ENCODE measurements at regions not wholly inside any gene's neighbourhood (a gene's known extent, or its start where the extent isn't known, plus 50 kb on each side); places are given as distances from the start of the nearest gene placed in this dataset.
"Not testable (repeated sequence)": the region's sequence is repeated elsewhere in the genome, so short reads cannot be mapped to it uniquely, and the experiment has no call there.

- DNase-seq = no peak
Measured at GRCh38 chrX:139198936-139199335, 331.6 kb upstream of the F9 start.

GRCh38 chrX:139196890-139197289 lies 333.6 kb upstream of the F9 start:
- no peak for DNase-seq

- DNase-seq = no peak
Measured at GRCh38 chrX:139194571-139195280, 335.8 kb upstream of the F9 start.

- DNase-seq = no peak
Measured at GRCh38 chrX:139192386-139192961, 338.1 kb upstream of the F9 start.

- DNase-seq = no peak
Measured at GRCh38 chrX:139191746-139192385, 338.7 kb upstream of the F9 start.

- no peak for DNase-seq
Measured at GRCh38 chrX:139191286-139191685, 339.3 kb upstream of the F9 start.

- DNase-seq = no peak
Measured at GRCh38 chrX:139187738-139188137, 342.8 kb upstream of the F9 start.

GRCh38 chrX:139186991-139187390 lies 343.5 kb upstream of the F9 start:
- no peak for DNase-seq

GRCh38 chrX:139179592-139179991 lies 350.9 kb upstream of the F9 start:
- no peak for DNase-seq

GRCh38 chrX:139178980-139179379 lies 351.6 kb upstream of the F9 start:
- no peak for DNase-seq

GRCh38 chrX:139172731-139173130 lies 357.8 kb upstream of the F9 start:
- DNase-seq = no peak

- DNase-seq = no peak
Measured at GRCh38 chrX:139170526-139171173, 359.9 kb upstream of the F9 start.

GRCh38 chrX:139167282-139167681 lies 363.3 kb upstream of the F9 start:
- DNase-seq = no peak

- DNase-seq = no peak
Measured at GRCh38 chrX:139158256-139158655, 372.3 kb upstream of the F9 start.

GRCh38 chrX:139156356-139156755 lies 374.2 kb upstream of the F9 start:
- DNase-seq = no peak

- not testable (repeated sequence) for DNase-seq
Measured at GRCh38 chrX:139146625-139147024, 383.9 kb upstream of the F9 start.

GRCh38 chrX:139141370-139141769 lies 389.2 kb upstream of the F9 start:
- no peak for DNase-seq

GRCh38 chrX:139134316-139134715 lies 396.2 kb upstream of the F9 start:
- DNase-seq = no peak

GRCh38 chrX:139126493-139126892 lies 404.0 kb upstream of the F9 start:
- DNase-seq = no peak

- no peak for DNase-seq
Measured at GRCh38 chrX:139125916-139126315, 404.6 kb upstream of the F9 start.

- no peak for DNase-seq
Measured at GRCh38 chrX:139121616-139122286, 408.8 kb upstream of the F9 start.

- no peak for DNase-seq
Measured at GRCh38 chrX:139120760-139121159, 409.2 kb upstream of the FGF13 start.

- DNase-seq = no peak
Measured at GRCh38 chrX:139113708-139114107, 402.2 kb upstream of the FGF13 start.

All from NCI-H524 treated with DMSO at 0.1 percent for 48 hours (cell line).